ENCODE measurements at regions not wholly inside any gene's neighbourhood (a gene's known extent, or its start where the extent isn't known, plus 50 kb on each side); places are given as distances from the start of the nearest gene placed in this dataset.

DNA sequence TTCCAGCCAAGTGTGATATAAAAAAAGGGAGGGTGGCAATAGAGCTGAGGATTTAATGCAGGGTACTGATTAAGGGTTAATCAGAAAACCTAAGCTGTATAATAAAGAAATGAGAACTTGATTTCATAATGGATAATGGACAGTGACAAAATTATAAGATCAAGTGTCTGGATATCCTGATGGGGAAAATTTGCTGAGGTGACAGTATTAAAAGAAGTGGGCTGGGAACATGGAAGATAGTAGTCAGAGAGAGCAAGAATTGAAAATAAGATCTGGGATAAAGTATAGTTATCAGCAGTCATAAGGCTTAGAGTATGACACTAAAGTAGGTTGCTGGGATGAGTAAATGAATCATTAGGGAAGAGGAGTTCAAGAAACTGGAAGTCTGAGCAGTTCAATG, 627.3 kb upstream of the RGS18 start:
- no peaks in the 10 kb centered on the region for H3K9me3 Mint-ChIP-seq
- Histone ChIP-seq H2BK20ac (ENCODE audit: low read depth, low read length, poor library complexity, severe bottlenecking) (no peak overlapping the region), H4K8ac (replicated peaks; ENCODE audit: insufficient read length, low read depth, low read length) (no peak overlapping the region), H3K9ac (ENCODE audit: extremely low read depth, insufficient read length, low read length) (no peak overlapping the region), H3K56ac (ENCODE audit: insufficient read length, low read depth, low read length) (no peak overlapping the region), H2BK5ac (ENCODE audit: insufficient read length, low read length) (no peak overlapping the region), H3K23me2 (ENCODE audit: insufficient read length, low read depth, low read length, poor library complexity, severe bottlenecking) (no peaks in the 10 kb centered on the region), H3K9me3 (ENCODE audit: control insufficient read depth, low read depth, low read length) (no peaks in the 10 kb centered on the region), H3K27me3 (ENCODE audit: insufficient read depth, low read length) (no peaks in the 10 kb centered on the region), H3K18ac (ENCODE audit: insufficient read length, low read depth, low read length) (no peak overlapping the region), H3K4me2 (ENCODE audit: insufficient read depth, insufficient read length, low read length) (no peak overlapping the region), H4K20me1 (ENCODE audit: control insufficient read depth, insufficient read depth, insufficient read length) (no peaks in the 10 kb centered on the region), H4K5ac (ENCODE audit: insufficient read length, low read depth, low read length) (no peak overlapping the region), H2AK5ac (ENCODE audit: insufficient read length, low read length) (no peak overlapping the region), H4K91ac (ENCODE audit: insufficient read length, low read depth, low read length) (no peak overlapping the region), H3K27ac (ENCODE audit: insufficient read length, low read depth, low read length) (no peak overlapping the region), H3K14ac (ENCODE audit: insufficient read depth, low read length) (no peak overlapping the region), H3T11ph (ENCODE audit: low read length) (no peak overlapping the region), H2BK12ac (ENCODE audit: insufficient read length, low read depth, low read length) (no peak overlapping the region), H2BK120ac (ENCODE audit: low read depth, low read length, poor library complexity, severe bottlenecking) (no peak overlapping the region), H2AFZ (ENCODE audit: low read length) (no peak overlapping the region), H3K4ac (ENCODE audit: low read depth, low read length) (no peak overlapping the region), H3K4me1 (ENCODE audit: insufficient read depth, low read length) (no peaks in the 10 kb centered on the region; the same call in 1 of the 2 replicates), H3K79me1 (ENCODE audit: insufficient read depth, low read depth, low read length, poor library complexity, severe bottlenecking) (no peaks in the 10 kb centered on the region), H3K79me2 (ENCODE audit: insufficient read depth, low read length) (no peaks in the 10 kb centered on the region), H3K23ac (ENCODE audit: insufficient read length, low read depth, low read length) (no peak overlapping the region), H2BK15ac (ENCODE audit: low read depth, low read length) (no peak overlapping the region)
- peaks cover 14 to 17% of the 10 kb centered on the region in 2 experiments for H3K4me1 Mint-ChIP-seq
- no peak for DNase-seq
- H3K36me3 Mint-ChIP-seq (ENCODE audit: insufficient read depth in 1 of 3, low read depth in 3 of 3), result no peaks in the 10 kb centered on the region
- TF ChIP-seq, protein P1, sequence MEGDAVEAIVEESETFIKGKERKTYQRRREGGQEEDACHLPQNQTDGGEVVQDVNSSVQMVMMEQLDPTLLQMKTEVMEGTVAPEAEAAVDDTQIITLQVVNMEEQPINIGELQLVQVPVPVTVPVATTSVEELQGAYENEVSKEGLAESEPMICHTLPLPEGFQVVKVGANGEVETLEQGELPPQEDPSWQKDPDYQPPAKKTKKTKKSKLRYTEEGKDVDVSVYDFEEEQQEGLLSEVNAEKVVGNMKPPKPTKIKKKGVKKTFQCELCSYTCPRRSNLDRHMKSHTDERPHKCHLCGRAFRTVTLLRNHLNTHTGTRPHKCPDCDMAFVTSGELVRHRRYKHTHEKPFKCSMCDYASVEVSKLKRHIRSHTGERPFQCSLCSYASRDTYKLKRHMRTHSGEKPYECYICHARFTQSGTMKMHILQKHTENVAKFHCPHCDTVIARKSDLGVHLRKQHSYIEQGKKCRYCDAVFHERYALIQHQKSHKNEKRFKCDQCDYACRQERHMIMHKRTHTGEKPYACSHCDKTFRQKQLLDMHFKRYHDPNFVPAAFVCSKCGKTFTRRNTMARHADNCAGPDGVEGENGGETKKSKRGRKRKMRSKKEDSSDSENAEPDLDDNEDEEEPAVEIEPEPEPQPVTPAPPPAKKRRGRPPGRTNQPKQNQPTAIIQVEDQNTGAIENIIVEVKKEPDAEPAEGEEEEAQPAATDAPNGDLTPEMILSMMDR (conservative IDR thresholded peaks at IDR 0.05), result no peak
- H3K27ac Mint-ChIP-seq, result no peak overlapping the region
- H3K27me3 Mint-ChIP-seq (ENCODE audit: low read depth), result no peaks in the 10 kb centered on the region
- H3K4me3 Mint-ChIP-seq, result no peak overlapping the region
